Loucy (cell line): ENCODE measurements at regions not wholly inside any gene's neighbourhood (a gene's known extent, or its start where the extent isn't known, plus 50 kb on each side); places are given as distances from the start of the nearest gene placed in this dataset.

Source experiments
- H2AFZ ChIP-seq: fragments of 200-600 bp; sonication (generic); 2 replicates; pipeline ENCODE4 v1.6.0; 2016; ENCODE audit warnings: antibody characterized with exemption, mild to moderate bottlenecking, low read length, moderate library complexity
- H3F3A ChIP-seq: fragments of 200-600 bp; 2 replicates; pipeline ENCODE4 v1.6.0; 2016; ENCODE audit warnings: antibody characterized with exemption, low read depth, mild to moderate bottlenecking
- H3K27me3 ChIP-seq: fragments of 200-600 bp; sonication (generic); 2 replicates; pipeline ENCODE4 v1.6.1; 2014; ENCODE audit warnings: low read length, mild to moderate bottlenecking; ENCODE audit not compliant: insufficient read depth, poor library complexity, severe bottlenecking
- H3K36me3 ChIP-seq: fragments of 200-600 bp; sonication (generic); 2 replicates; pipeline ENCODE4 v1.6.1; 2016; ENCODE audit warnings: low read length; ENCODE audit not compliant: insufficient read depth
- H3K4me1 ChIP-seq: fragments of 200-600 bp; sonication (generic); 2 replicates; pipeline ENCODE4 v1.5.1; 2014; ENCODE audit warnings: low read length, mild to moderate bottlenecking; ENCODE audit not compliant: insufficient read depth, poor library complexity, severe bottlenecking
- H3K4me2 ChIP-seq: fragments of 200-600 bp; sonication (generic); 2 replicates; pipeline ENCODE4 v1.6.0; 2014; ENCODE audit warnings: antibody characterized with exemption, low read length, low read depth, mild to moderate bottlenecking; ENCODE audit not compliant: poor library complexity, severe bottlenecking
- H3K4me3 ChIP-seq: fragments of 200-600 bp; sonication (generic); 2 replicates; pipeline ENCODE4 v1.5.1; 2014; ENCODE audit warnings: low read length, mild to moderate bottlenecking, mixed read lengths; ENCODE audit not compliant: poor library complexity, severe bottlenecking
- H3K79me2 ChIP-seq: fragments of 200-600 bp; sonication (generic); 2 replicates; pipeline ENCODE4 v1.6.1; 2014; ENCODE audit warnings: low read length; ENCODE audit not compliant: insufficient read depth
- H3K9ac ChIP-seq: fragments of 200-600 bp; sonication (generic); 2 replicates; pipeline ENCODE4 v1.6.0; 2014; ENCODE audit warnings: mild to moderate bottlenecking, low read depth, low read length, moderate library complexity; ENCODE audit not compliant: poor library complexity, severe bottlenecking
- H3K9me2 ChIP-seq: fragments of 200-600 bp; sonication (generic); replicated peaks from 2 replicates; pipeline ENCODE4 v1.6.1; 2016; ENCODE audit warnings: low read depth, low read length, mixed read lengths
- H3K9me3 ChIP-seq: fragments of 200-600 bp; sonication (generic); 2 replicates; pipeline ENCODE4 v1.6.1; 2014; ENCODE audit warnings: mild to moderate bottlenecking, antibody characterized with exemption, low read length, low read depth; ENCODE audit not compliant: insufficient read depth
- H4K20me1 ChIP-seq: fragments of 200-600 bp; sonication (generic); 2 replicates; pipeline ENCODE4 v1.6.0; 2014; ENCODE audit warnings: antibody characterized with exemption, low read length, mild to moderate bottlenecking; ENCODE audit not compliant: insufficient read depth, poor library complexity, severe bottlenecking
- EZH2phosphoT487 ChIP-seq: fragments of 200-600 bp; IDR thresholded peaks from 2 replicates; pipeline ENCODE4 v1.6.1; 2018; ENCODE audit warnings: antibody characterized with exemption, mild to moderate bottlenecking, moderate library complexity, borderline replicate concordance
- TF ChIP-seq, protein P1 (sequence below): fragments of 200-600 bp; sonication (generic); conservative IDR thresholded peaks from 2 replicates; pipeline ENCODE4 v1.5.1; 2014; ENCODE audit warnings: mild to moderate bottlenecking, antibody characterized with exemption, low read length

GRCh38 chr17:12316021-12316420 is 295.3 kb downstream of the MAP2K4 start:
- H3K36me3 ChIP-seq: no peaks in the 10 kb centered on the region
- H2AFZ ChIP-seq: no peak overlapping the region
- H3K9ac ChIP-seq: no peak overlapping the region
- no peaks in the 10 kb centered on the region for H3K4me1 ChIP-seq
- TF ChIP-seq, protein P1, sequence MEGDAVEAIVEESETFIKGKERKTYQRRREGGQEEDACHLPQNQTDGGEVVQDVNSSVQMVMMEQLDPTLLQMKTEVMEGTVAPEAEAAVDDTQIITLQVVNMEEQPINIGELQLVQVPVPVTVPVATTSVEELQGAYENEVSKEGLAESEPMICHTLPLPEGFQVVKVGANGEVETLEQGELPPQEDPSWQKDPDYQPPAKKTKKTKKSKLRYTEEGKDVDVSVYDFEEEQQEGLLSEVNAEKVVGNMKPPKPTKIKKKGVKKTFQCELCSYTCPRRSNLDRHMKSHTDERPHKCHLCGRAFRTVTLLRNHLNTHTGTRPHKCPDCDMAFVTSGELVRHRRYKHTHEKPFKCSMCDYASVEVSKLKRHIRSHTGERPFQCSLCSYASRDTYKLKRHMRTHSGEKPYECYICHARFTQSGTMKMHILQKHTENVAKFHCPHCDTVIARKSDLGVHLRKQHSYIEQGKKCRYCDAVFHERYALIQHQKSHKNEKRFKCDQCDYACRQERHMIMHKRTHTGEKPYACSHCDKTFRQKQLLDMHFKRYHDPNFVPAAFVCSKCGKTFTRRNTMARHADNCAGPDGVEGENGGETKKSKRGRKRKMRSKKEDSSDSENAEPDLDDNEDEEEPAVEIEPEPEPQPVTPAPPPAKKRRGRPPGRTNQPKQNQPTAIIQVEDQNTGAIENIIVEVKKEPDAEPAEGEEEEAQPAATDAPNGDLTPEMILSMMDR: no peak
- TF ChIP-seq EZH2phosphoT487: no peak
- no peaks in the 10 kb centered on the region for H3K79me2 ChIP-seq
- H3K4me3 ChIP-seq: no peak overlapping the region
- no peaks in the 10 kb centered on the region for H3F3A ChIP-seq
- no peaks in the 10 kb centered on the region for H3K27me3 ChIP-seq
- H3K9me2 ChIP-seq: no peaks in the 10 kb centered on the region
- 0 out of 2 replicates have a peak, but pooled peaks cover 2% of the 10 kb centered on the region for H3K9me3 ChIP-seq
- no peak overlapping the region for H3K4me2 ChIP-seq
- H4K20me1 ChIP-seq: no peaks in the 10 kb centered on the region

- Histone ChIP-seq H3K27me3 (no peaks in the 10 kb centered on the region), H3K36me3 (no peaks in the 10 kb centered on the region), H3K9ac (no peak overlapping the region), H3K4me2 (no peak overlapping the region), H3K4me1 (no peaks in the 10 kb centered on the region), H3F3A (no peaks in the 10 kb centered on the region), H2AFZ (no peak overlapping the region), H4K20me1 (no peaks in the 10 kb centered on the region), H3K9me2 (no peaks in the 10 kb centered on the region), H3K4me3 (no peak overlapping the region), H3K9me3 (peaks cover 12% of the 10 kb centered on the region; the same call in 1 of the 2 replicates), H3K79me2 (no peaks in the 10 kb centered on the region)
- TF ChIP-seq EZH2phosphoT487: no peak
- TF ChIP-seq, protein P1: no peak
These were observed 298.0 kb downstream of the MAP2K4 start for GRCh38 chr17:12318571-12319266.

DNA sequence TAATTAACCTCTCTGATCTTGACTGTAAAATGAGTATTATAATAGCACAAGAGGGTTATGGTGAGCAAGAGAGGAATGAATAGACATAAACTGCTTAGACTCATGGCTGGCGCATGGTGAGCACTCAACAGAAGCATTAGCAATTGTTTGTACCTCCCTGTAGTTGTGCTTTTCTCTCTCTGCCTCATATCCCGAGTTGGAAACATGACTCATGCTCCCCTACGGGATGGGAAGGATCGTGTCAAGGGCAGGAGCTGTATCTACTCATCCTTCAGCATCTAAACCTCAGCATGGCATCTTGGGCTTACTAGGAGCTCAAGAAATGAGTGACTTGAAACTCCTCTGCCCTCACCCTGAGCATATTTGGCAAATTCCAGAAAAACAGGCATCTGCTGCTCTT is 299.6 kb downstream of the MAP2K4 start:
- Histone ChIP-seq H3K9me2 (no peaks in the 10 kb centered on the region), H2AFZ (no peak overlapping the region), H3K9ac (no peak overlapping the region), H4K20me1 (no peaks in the 10 kb centered on the region), H3K36me3 (no peaks in the 10 kb centered on the region), H3K4me3 (no peak overlapping the region), H3K9me3 (peaks cover 12% of the 10 kb centered on the region; the same call in 1 of the 2 replicates), H3K4me1 (no peaks in the 10 kb centered on the region), H3K79me2 (no peaks in the 10 kb centered on the region), H3F3A (no peaks in the 10 kb centered on the region), H3K27me3 (no peaks in the 10 kb centered on the region), H3K4me2 (no peak overlapping the region)
- no peak for TF ChIP-seq EZH2phosphoT487
- TF ChIP-seq, protein P1: no peak
